H9 (cell line): ENCODE measurements at regions not wholly inside any gene's neighbourhood (a gene's known extent, or its start where the extent isn't known, plus 50 kb on each side); places are given as distances from the start of the nearest gene placed in this dataset.

Source experiments
- DNase-seq: peaks from one replicate; pipeline ENCODE4 v3.0.0-alpha.2; 2017
- H2AFZ ChIP-seq: one replicate; pipeline ENCODE4 v1.6.1; 2013; ENCODE audit warnings: mild to moderate bottlenecking, low read length, control low read depth, moderate library complexity
- H2AK5ac ChIP-seq: 2 replicates; pipeline ENCODE4 v1.6.1; 2013; ENCODE audit warnings: low read length, control low read depth, mixed read lengths; ENCODE audit not compliant: insufficient read length
- H2BK120ac ChIP-seq: one replicate; pipeline ENCODE4 v1.6.1; 2013; ENCODE audit warnings: low read depth, mild to moderate bottlenecking, low read length, control low read depth, inconsistent platforms; ENCODE audit not compliant: poor library complexity, severe bottlenecking
- H2BK12ac ChIP-seq: 2 replicates; pipeline ENCODE4 v1.6.1; 2013; ENCODE audit warnings: low read length, control low read depth, mixed read lengths, low read depth; ENCODE audit not compliant: insufficient read length
- H2BK15ac ChIP-seq: 2 replicates; pipeline ENCODE4 v1.6.1; 2013; ENCODE audit warnings: low read depth, low read length, control low read depth
- H2BK20ac ChIP-seq: one replicate; pipeline ENCODE4 v1.6.1; 2013; ENCODE audit warnings: low read depth, mild to moderate bottlenecking, low read length, control low read depth, inconsistent platforms; ENCODE audit not compliant: poor library complexity, severe bottlenecking
- H2BK5ac ChIP-seq: 2 replicates; pipeline ENCODE4 v1.6.1; 2013; ENCODE audit warnings: low read length, control low read depth, mixed read lengths; ENCODE audit not compliant: insufficient read length
- H3K14ac ChIP-seq: 2 replicates; pipeline ENCODE4 v1.6.1; 2013; ENCODE audit warnings: low read length, control low read depth; ENCODE audit not compliant: insufficient read depth
- H3K18ac ChIP-seq: 2 replicates; pipeline ENCODE4 v1.6.1; 2013; ENCODE audit warnings: low read depth, mild to moderate bottlenecking, mixed read lengths, low read length, control low read depth; ENCODE audit not compliant: insufficient read length
- H3K23ac ChIP-seq: 2 replicates; pipeline ENCODE4 v1.6.1; 2013; ENCODE audit warnings: low read length, control low read depth, mixed read lengths, low read depth; ENCODE audit not compliant: insufficient read length
- H3K23me2 ChIP-seq: 2 replicates; pipeline ENCODE4 v1.6.1; 2013; ENCODE audit warnings: low read depth, mild to moderate bottlenecking, mixed read lengths, low read length, control low read depth; ENCODE audit not compliant: insufficient read length, poor library complexity, severe bottlenecking
- H3K27ac ChIP-seq: 2 replicates; pipeline ENCODE4 v1.5.1; 2013; ENCODE audit warnings: low read length, control low read depth, mixed read lengths, low read depth; ENCODE audit not compliant: insufficient read length
- H3K27me3 ChIP-seq: 2 replicates; pipeline ENCODE4 v1.6.1; 2013; ENCODE audit warnings: low read length, control low read depth, inconsistent platforms; ENCODE audit not compliant: insufficient read depth
- H3K4ac ChIP-seq: 2 replicates; pipeline ENCODE4 v1.6.1; 2013; ENCODE audit warnings: low read depth, mild to moderate bottlenecking, control low read depth, inconsistent platforms, low read length, moderate library complexity
- H3K4me1 ChIP-seq: 2 replicates; pipeline ENCODE4 v1.6.1; 2013; ENCODE audit warnings: low read length, control low read depth, inconsistent platforms; ENCODE audit not compliant: insufficient read depth
- H3K4me2 ChIP-seq: 2 replicates; pipeline ENCODE4 v1.6.1; 2013; ENCODE audit warnings: low read length, control low read depth, mixed read lengths; ENCODE audit not compliant: insufficient read length, insufficient read depth
- H3K56ac ChIP-seq: 2 replicates; pipeline ENCODE4 v1.6.1; 2013; ENCODE audit warnings: low read depth, mild to moderate bottlenecking, mixed read lengths, low read length, control low read depth; ENCODE audit not compliant: insufficient read length
- H3K79me1 ChIP-seq: 2 replicates; pipeline ENCODE4 v1.6.1; 2013; ENCODE audit warnings: low read depth, mild to moderate bottlenecking, moderate library complexity, low read length, control low read depth, inconsistent platforms; ENCODE audit not compliant: insufficient read depth, poor library complexity, severe bottlenecking
- H3K79me2 ChIP-seq: 2 replicates; pipeline ENCODE4 v1.6.1; 2013; ENCODE audit warnings: low read length, control low read depth, inconsistent platforms; ENCODE audit not compliant: insufficient read depth
- H3K9ac ChIP-seq: 2 replicates; pipeline ENCODE4 v1.6.1; 2013; ENCODE audit warnings: low read length, control low read depth, mixed read lengths; ENCODE audit not compliant: insufficient read length; ENCODE audit errors: extremely low read depth
- H3K9me3 ChIP-seq: one replicate; pipeline ENCODE4 v1.6.1; 2013; ENCODE audit warnings: low read depth, low read length, inconsistent platforms; ENCODE audit not compliant: control insufficient read depth
- H3T11ph ChIP-seq: one replicate; pipeline ENCODE4 v1.6.1; 2013; ENCODE audit warnings: mild to moderate bottlenecking, low read length, control low read depth, inconsistent platforms
- H4K20me1 ChIP-seq: one replicate; pipeline ENCODE4 v1.6.1; 2013; ENCODE audit not compliant: control insufficient read depth, insufficient read length, insufficient read depth
- H4K5ac ChIP-seq: 2 replicates; pipeline ENCODE4 v1.6.1; 2013; ENCODE audit warnings: low read depth, mild to moderate bottlenecking, mixed read lengths, low read length, control low read depth; ENCODE audit not compliant: insufficient read length
- H4K8ac ChIP-seq: replicated peaks from 2 replicates; pipeline ENCODE4 v1.6.1; 2013; ENCODE audit warnings: low read length, control low read depth, mixed read lengths, low read depth; ENCODE audit not compliant: insufficient read length
- H4K91ac ChIP-seq: 2 replicates; pipeline ENCODE4 v1.6.1; 2013; ENCODE audit warnings: low read depth, mild to moderate bottlenecking, moderate library complexity, mixed read lengths, low read length, control low read depth; ENCODE audit not compliant: insufficient read length
- H3K27ac Mint-ChIP-seq, 3 experiments: 2 replicates in 2 of 3; 3 replicates in 1 of 3; pipeline ENCODE4 v1.8.0; 2020 to 2021; ENCODE audit warnings: mixed read lengths in 3 of 3, mild to moderate bottlenecking in 1 of 3, moderate library complexity in 1 of 3
- H3K27me3 Mint-ChIP-seq: 2 replicates; pipeline ENCODE4 v1.8.0; 2021; ENCODE audit warnings: low read depth, mild to moderate bottlenecking, moderate library complexity, mixed read lengths
- H3K36me3 Mint-ChIP-seq, 3 experiments: 2 replicates in 2 of 3; 3 replicates in 1 of 3; pipeline ENCODE4 v1.8.0; 2020 to 2021; ENCODE audit warnings: low read depth in 3 of 3, mixed read lengths in 3 of 3; ENCODE audit not compliant: insufficient read depth in 1 of 3
- H3K4me1 Mint-ChIP-seq, 2 experiments: 2 replicates each; pipeline ENCODE4 v1.8.0; 2020; ENCODE audit warnings: mixed read lengths in 2 of 2
- H3K4me3 Mint-ChIP-seq, 2 experiments: 2 replicates in 1 of 2; 3 replicates in 1 of 2; pipeline ENCODE4 v1.8.0; 2020 to 2021; ENCODE audit warnings: mild to moderate bottlenecking in 2 of 2, mixed read lengths in 2 of 2, moderate library complexity in 1 of 2
- H3K9me3 Mint-ChIP-seq, 2 experiments: 2 replicates in 1 of 2; 3 replicates in 1 of 2; pipeline ENCODE4 v1.8.0; 2020; ENCODE audit warnings: mild to moderate bottlenecking in 2 of 2, mixed read lengths in 2 of 2, moderate library complexity in 1 of 2
- WGBS: extraction: QIAGEN DNeasy Blood & Tissue Kit; methylation state at CpG from one replicate; pipeline ENCODE4 v1.1.7; 2013; ENCODE audit warnings: missing lambda C conversion rate, low lambda C conversion rate, mixed read lengths; ENCODE audit not compliant: insufficient read length; ENCODE audit errors: extremely low coverage; 5-methylcytosine and 5-hydroxymethylcytosine counted together
- TF ChIP-seq, protein P1 (sequence below): fragments of 200-600 bp; sonication (generic); conservative IDR thresholded peaks from 3 replicates; pipeline ENCODE4 v1.8.0; 2021; ENCODE audit warnings: antibody characterized with exemption, mild to moderate bottlenecking

- H2AK5ac ChIP-seq: no peak overlapping the region
- no peaks in the 10 kb centered on the region for H3K4me1 ChIP-seq
- H3K27me3 ChIP-seq: no peaks in the 10 kb centered on the region
- no peak overlapping the region for H3K4me2 ChIP-seq
- H3K23me2 ChIP-seq: no peaks in the 10 kb centered on the region
- no CpG with 5 or more reads among the region's 3 CpGs for WGBS
- H3T11ph ChIP-seq: no peak overlapping the region
- H4K91ac ChIP-seq: no peak overlapping the region
- H3K4ac ChIP-seq: no peak overlapping the region
- H2BK12ac ChIP-seq: no peak overlapping the region
- Mint-ChIP-seq H3K27me3 (no peaks in the 10 kb centered on the region), H3K27ac (no peak overlapping the region; a peak in 1 of 7 replicates), H3K4me1 (peaks cover 6 to 8% of the 10 kb centered on the region in 2 experiments), H3K9me3 (no peaks in the 10 kb centered on the region), H3K36me3 (no peaks in the 10 kb centered on the region), H3K4me3 (no peak overlapping the region)
- H4K20me1 ChIP-seq: no peaks in the 10 kb centered on the region
- no peaks in the 10 kb centered on the region for H3K9me3 ChIP-seq
- H2AFZ ChIP-seq: no peak overlapping the region
- H4K8ac ChIP-seq: no peak overlapping the region
- no peak overlapping the region for H3K27ac ChIP-seq
- no peak overlapping the region for H3K56ac ChIP-seq
- no peak overlapping the region for H2BK15ac ChIP-seq
- no peaks in the 10 kb centered on the region for H3K79me2 ChIP-seq
- no peak overlapping the region for H3K9ac ChIP-seq
- H4K5ac ChIP-seq: no peak overlapping the region
- H3K18ac ChIP-seq: no peak overlapping the region
- H3K14ac ChIP-seq: no peak overlapping the region
- no peak overlapping the region for H2BK5ac ChIP-seq
- TF ChIP-seq, protein P1, sequence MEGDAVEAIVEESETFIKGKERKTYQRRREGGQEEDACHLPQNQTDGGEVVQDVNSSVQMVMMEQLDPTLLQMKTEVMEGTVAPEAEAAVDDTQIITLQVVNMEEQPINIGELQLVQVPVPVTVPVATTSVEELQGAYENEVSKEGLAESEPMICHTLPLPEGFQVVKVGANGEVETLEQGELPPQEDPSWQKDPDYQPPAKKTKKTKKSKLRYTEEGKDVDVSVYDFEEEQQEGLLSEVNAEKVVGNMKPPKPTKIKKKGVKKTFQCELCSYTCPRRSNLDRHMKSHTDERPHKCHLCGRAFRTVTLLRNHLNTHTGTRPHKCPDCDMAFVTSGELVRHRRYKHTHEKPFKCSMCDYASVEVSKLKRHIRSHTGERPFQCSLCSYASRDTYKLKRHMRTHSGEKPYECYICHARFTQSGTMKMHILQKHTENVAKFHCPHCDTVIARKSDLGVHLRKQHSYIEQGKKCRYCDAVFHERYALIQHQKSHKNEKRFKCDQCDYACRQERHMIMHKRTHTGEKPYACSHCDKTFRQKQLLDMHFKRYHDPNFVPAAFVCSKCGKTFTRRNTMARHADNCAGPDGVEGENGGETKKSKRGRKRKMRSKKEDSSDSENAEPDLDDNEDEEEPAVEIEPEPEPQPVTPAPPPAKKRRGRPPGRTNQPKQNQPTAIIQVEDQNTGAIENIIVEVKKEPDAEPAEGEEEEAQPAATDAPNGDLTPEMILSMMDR: no peak
- no peaks in the 10 kb centered on the region for H3K79me1 ChIP-seq
- H2BK20ac ChIP-seq: no peak overlapping the region
- no peak overlapping the region for H3K23ac ChIP-seq
- no peak for DNase-seq
- no peak overlapping the region for H2BK120ac ChIP-seq
Measured at GRCh38 chr13:85717921-85718320, 81.3 kb downstream of the SLITRK6 start.
